ENCODE measurements at regions not wholly inside any gene's neighbourhood (a gene's known extent, or its start where the extent isn't known, plus 50 kb on each side); places are given as distances from the start of the nearest gene placed in this dataset.

- Histone ChIP-seq H3K4me3 (ENCODE audit: low read depth, low read length) (no peak overlapping the region), H3K9me3 (ENCODE audit: control insufficient read depth, insufficient read depth, low read length) (no peaks in the 10 kb centered on the region), H3K27ac (ENCODE audit: low read depth, low read length) (no peak overlapping the region), H3K27me3 (ENCODE audit: control insufficient read depth, insufficient read depth, low read length) (peaks cover 8% of the 10 kb centered on the region)
- ChIA-PET POLR2A (no interaction called here), CTCF (no interaction called here)
- TF ChIP-seq CTCF (IDR thresholded peaks at IDR 0.05; ENCODE audit: low read depth, low read length), result no peak
- no peak for DNase-seq (ENCODE audit: low read depth, low spot score)
Observed at GRCh38 chr20:61050336-61050890, 201.6 kb upstream of the CDH4 start.

- no peak overlapping the region for H3K4me3 ChIP-seq (ENCODE audit: low read depth, low read length)
- CTCF ChIA-PET, result no interaction called here
- no peaks in the 10 kb centered on the region for H3K9me3 ChIP-seq (ENCODE audit: control insufficient read depth, insufficient read depth, low read length)
- no peak for TF ChIP-seq CTCF (IDR thresholded peaks at IDR 0.05; ENCODE audit: low read depth, low read length)
- POLR2A ChIA-PET, result no interaction called here
- no peak overlapping the region for H3K27ac ChIP-seq (ENCODE audit: low read depth, low read length)
- peaks cover 12% of the 10 kb centered on the region for H3K27me3 ChIP-seq (ENCODE audit: control insufficient read depth, insufficient read depth, low read length)
- DNase-seq (ENCODE audit: low read depth, low spot score), result no peak
Observed at GRCh38 chr20:61052195-61052750, 199.8 kb upstream of the CDH4 start.

GRCh38 chr20:61052776-61053442 lies 199.2 kb upstream of the CDH4 start:
- POLR2A ChIA-PET, result no interaction called here
- CTCF ChIA-PET, result no interaction called here

DNA sequence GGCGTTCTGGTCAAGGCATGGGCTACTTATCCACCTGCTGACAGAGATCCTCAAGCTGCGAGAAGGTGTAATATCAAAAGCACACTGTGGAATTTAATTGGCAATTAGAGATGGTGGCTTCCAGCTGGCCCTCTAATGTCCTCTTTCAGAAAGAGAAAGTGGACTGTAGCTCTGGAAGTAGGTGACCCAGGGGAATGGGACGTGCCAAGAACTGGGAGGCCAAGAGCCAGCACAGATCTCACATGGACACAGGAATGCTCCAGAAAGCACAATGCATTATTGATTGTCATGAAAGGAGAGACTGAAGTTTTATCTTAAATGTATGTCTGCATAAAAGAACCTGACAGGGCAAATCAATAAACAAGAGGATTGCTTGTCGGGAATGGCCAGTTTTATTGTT lies 198.6 kb upstream of the CDH4 start:
- H3K27ac ChIP-seq (ENCODE audit: low read depth, low read length), result no peak overlapping the region
- CTCF ChIA-PET, result no interaction called here
- no peak for DNase-seq (ENCODE audit: low read depth, low spot score)
- H3K9me3 ChIP-seq (ENCODE audit: control insufficient read depth, insufficient read depth, low read length), result no peaks in the 10 kb centered on the region
- H3K4me3 ChIP-seq (ENCODE audit: low read depth, low read length), result no peak overlapping the region
- H3K27me3 ChIP-seq (ENCODE audit: control insufficient read depth, insufficient read depth, low read length), result peaks cover 11% of the 10 kb centered on the region
- POLR2A ChIA-PET, result no interaction called here
- TF ChIP-seq CTCF (IDR thresholded peaks at IDR 0.05; ENCODE audit: low read depth, low read length), result no peak

More at GRCh38 chr20:61052776-61053442, 199.2 kb upstream of the CDH4 start:
- Histone ChIP-seq H3K27me3 (ENCODE audit: control insufficient read depth, insufficient read depth, low read length) (peaks cover 12% of the 10 kb centered on the region), H3K4me3 (ENCODE audit: low read depth, low read length) (no peak overlapping the region), H3K9me3 (ENCODE audit: control insufficient read depth, insufficient read depth, low read length) (no peaks in the 10 kb centered on the region), H3K27ac (ENCODE audit: low read depth, low read length) (no peak overlapping the region)
- TF ChIP-seq CTCF (IDR thresholded peaks at IDR 0.05; ENCODE audit: low read depth, low read length), result no peak
- DNase-seq (ENCODE audit: low read depth, low spot score), result no peak

GRCh38 chr20:61053889-61054288 lies 198.2 kb upstream of the CDH4 start:
- Histone ChIP-seq H3K4me3 (ENCODE audit: low read depth, low read length) (no peak overlapping the region), H3K27me3 (ENCODE audit: control insufficient read depth, insufficient read depth, low read length) (peaks cover 8% of the 10 kb centered on the region), H3K9me3 (ENCODE audit: control insufficient read depth, insufficient read depth, low read length) (no peaks in the 10 kb centered on the region), H3K27ac (ENCODE audit: low read depth, low read length) (no peak overlapping the region)
- no peak for TF ChIP-seq CTCF (IDR thresholded peaks at IDR 0.05; ENCODE audit: low read depth, low read length)
- no peak for DNase-seq (ENCODE audit: low read depth, low spot score)
- CTCF ChIA-PET, result no interaction called here
- POLR2A ChIA-PET, result no interaction called here

Measured in AG04450 (cell line).